D721Med (cell line): ENCODE measurements at regions not wholly inside any gene's neighbourhood (a gene's known extent, or its start where the extent isn't known, plus 50 kb on each side); places are given as distances from the start of the nearest gene placed in this dataset.
"Not testable (repeated sequence)": the region's sequence is repeated elsewhere in the genome, so short reads cannot be mapped to it uniquely, and the experiment has no call there.

Source experiments
- DNase-seq: peaks from one replicate; pipeline ENCODE4 v3.0.0; 2011; ENCODE audit warnings: low spot score; ENCODE audit not compliant: insufficient read length
- FAIRE-seq: peaks from 2 replicates; lab custom pipeline; 2011; peaks lifted over from hg19 to GRCh38; lab: Jason Lieb, UNC
- TF ChIP-seq, protein P1 (sequence below): IDR thresholded peaks from 2 replicates; pipeline ENCODE4 v1.5.1; 2012; ENCODE audit warnings: mild to moderate bottlenecking, control low read depth; ENCODE audit not compliant: insufficient read depth; ENCODE audit errors: missing control alignments

DNA sequence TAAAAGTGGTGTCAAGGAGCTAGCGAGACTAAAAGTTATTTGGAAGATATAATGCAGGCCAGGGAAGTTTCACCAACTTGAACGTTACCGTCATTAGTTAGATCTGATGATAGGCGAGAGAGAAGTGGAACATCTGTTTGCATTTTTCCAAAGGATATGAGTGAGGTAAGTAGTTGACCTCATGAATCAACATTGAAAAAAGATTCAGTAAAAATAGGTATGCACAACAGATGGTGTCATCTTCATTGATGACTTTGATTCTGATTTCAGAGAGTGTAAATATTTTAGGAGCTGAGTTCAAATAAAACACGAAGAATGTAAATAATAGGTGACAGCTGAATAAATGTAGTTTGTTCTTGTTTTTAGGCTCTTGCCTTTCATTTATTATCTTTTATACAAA, 998.9 kb upstream of the CDH6 start:
- DNase-seq (no peak), FAIRE-seq (no peak)
- TF ChIP-seq, protein P1, sequence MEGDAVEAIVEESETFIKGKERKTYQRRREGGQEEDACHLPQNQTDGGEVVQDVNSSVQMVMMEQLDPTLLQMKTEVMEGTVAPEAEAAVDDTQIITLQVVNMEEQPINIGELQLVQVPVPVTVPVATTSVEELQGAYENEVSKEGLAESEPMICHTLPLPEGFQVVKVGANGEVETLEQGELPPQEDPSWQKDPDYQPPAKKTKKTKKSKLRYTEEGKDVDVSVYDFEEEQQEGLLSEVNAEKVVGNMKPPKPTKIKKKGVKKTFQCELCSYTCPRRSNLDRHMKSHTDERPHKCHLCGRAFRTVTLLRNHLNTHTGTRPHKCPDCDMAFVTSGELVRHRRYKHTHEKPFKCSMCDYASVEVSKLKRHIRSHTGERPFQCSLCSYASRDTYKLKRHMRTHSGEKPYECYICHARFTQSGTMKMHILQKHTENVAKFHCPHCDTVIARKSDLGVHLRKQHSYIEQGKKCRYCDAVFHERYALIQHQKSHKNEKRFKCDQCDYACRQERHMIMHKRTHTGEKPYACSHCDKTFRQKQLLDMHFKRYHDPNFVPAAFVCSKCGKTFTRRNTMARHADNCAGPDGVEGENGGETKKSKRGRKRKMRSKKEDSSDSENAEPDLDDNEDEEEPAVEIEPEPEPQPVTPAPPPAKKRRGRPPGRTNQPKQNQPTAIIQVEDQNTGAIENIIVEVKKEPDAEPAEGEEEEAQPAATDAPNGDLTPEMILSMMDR, result no peak

DNA sequence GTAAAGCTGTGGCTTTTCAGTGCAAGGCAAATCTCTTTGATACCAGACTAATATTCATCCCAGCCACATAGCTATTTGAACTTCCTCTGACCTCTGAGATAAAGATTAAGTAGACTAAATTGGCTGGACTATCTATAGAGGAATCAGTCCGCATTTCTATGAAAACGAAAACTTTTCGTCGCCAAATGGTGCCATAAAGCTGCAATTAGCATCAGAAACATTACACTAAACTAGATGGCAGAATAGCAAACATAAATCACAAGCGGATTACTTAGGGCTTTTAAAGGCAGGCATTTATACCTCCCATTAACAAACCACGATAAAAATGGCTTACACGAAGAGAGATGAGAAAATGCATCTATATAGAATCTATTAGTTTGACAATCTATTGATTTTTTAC, 1009.7 kb upstream of the CDH6 start:
- FAIRE-seq (no peak), DNase-seq (no peak)
- TF ChIP-seq, protein P1, result no peak

DNA sequence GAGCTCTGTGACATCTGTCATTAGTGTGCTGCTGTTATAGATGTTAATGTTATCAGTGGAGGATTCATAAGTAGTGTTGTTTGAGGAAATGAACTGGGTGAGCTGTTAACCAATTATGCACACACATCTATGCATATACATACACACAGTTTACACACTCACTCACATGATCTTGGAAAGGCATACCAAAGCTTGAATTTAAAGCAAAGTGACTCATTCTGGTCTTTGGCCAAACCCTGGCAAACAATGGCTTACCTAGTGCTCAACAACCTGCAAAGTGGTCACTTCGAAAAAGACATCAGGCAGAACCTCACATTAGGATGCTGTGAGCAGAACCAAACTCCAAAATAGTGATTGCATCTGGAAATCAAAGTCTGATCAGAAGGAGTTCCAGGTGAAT, 1037.3 kb upstream of the CDH6 start:
- DNase-seq (no peak), FAIRE-seq (no peak)
- TF ChIP-seq, protein P1, result no peak

DNA sequence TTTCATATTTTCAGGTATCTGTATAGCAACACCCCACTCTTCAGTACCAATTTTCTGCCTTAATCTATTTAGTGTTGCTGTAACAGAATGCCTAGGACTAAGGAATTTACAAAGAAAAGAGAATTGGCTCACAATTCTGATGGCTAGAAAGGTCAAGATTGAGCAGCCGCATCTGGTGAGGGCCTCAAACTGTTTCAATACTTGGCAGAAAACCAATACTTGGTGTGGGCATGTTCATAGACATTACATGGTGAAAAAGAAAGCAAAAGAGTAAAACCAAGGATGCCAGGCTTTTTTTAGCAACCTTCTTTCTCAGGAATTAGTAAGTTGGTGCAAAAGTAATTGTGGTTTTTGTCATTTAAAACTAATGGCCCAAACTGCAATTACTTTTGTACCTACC, 1041.1 kb upstream of the CDH6 start:
- FAIRE-seq (no peak), DNase-seq (no peak)
- TF ChIP-seq, protein P1, result no peak

DNA sequence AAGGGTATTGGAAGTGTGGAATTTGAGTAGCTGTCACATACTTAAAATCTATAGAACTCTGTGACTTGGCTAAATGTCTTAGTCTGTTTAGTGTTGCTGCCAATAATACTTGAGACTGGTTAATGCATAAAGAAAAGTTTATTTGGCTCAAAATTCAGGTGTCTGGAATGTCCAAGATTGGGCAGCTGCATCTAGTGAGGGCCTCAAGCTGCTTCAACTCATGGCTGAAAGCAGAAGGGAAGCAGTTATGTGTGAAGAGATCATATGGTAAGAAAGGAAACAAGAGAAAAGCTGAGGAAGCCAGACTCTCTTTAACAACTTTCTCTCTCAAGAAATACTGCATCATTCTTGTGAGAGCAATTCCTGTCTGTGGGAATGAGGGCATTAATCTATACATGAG, 1043.3 kb upstream of the CDH6 start:
- no peak for DNase-seq
- FAIRE-seq, result no peak

DNA sequence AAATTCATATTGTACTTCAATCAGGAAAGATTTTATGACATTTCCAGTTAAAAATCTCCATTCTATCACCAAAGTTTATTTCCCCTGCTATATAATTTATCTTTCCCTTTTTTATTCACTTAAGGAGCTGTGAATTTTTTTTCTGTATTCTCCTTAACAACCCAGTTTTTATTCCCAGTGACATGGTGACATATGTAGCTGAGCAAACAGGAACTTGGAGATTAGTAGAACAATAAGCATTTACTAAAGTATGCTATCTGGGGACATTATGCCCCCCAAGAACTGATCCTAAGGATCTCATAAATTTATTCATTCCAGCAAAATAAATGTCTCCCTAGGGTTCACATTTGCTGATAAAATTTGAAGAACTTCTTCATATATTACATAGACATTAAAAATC, 1044.0 kb upstream of the CDH6 start:
- DNase-seq (no peak), FAIRE-seq (no peak)
- TF ChIP-seq, protein P1, result no peak

More for the DNA sequence above, 1043.3 kb upstream of the CDH6 start:
- TF ChIP-seq, protein P1, result no peak

DNA sequence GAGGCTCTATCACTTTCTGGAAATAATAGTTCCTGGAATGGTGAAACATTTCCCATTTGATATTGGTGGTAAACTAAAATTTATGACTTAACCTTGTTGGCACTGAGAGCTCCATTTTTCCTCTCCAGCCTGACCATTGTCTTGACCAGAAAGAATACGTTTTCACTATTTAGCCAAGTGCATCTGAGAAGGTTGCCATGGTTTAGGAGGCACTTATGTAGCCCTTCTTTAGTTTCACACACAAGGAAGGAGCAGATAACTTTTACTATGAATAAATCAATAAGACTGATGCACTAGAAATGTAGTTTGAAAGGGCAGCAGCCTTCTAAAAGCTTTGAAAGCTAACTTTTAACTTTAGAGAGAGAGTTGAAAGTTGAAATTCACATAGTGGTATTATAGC, 1045.5 kb upstream of the CDH6 start:
- DNase-seq (no peak), FAIRE-seq (no peak)
- TF ChIP-seq, protein P1, result no peak

DNA sequence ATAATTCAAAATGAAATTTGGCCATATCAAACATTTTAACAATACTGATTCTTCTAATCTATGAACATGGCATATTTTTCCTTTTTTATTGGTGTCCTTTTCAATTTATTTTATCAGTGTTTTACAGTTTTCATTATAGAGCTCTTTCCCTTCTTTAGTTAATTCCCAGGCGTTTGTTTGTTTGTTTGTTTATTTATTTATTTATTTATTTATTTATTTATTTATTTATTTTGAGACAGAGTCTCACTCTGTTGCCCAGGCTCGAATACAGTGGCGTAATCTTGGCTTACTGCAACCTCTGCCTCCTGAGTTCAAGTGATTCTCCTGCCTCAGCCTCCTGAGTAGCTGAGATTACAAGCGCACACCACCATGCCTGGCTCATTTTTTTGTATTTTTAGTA, 1049.4 kb upstream of the CDH6 start:
- FAIRE-seq, DNase-seq: not testable (repeated sequence)
